OCI-LY1 (cell line): ENCODE measurements at regions not wholly inside any gene's neighbourhood (a gene's known extent, or its start where the extent isn't known, plus 50 kb on each side); places are given as distances from the start of the nearest gene placed in this dataset.

ENCODE experiments used
- H2AFZ ChIP-seq: fragments of 200-600 bp; sonication (generic), shearing (Covaris generic); 2 replicates; pipeline ENCODE4 v1.6.0; 2014; ENCODE audit warnings: antibody characterized with exemption, mild to moderate bottlenecking, low read length
- H3F3A ChIP-seq: fragments of 200-600 bp; sonication (generic), shearing (Covaris generic); 2 replicates; pipeline ENCODE4 v1.6.0; 2014; ENCODE audit warnings: mild to moderate bottlenecking, antibody characterized with exemption, low read length, moderate library complexity; ENCODE audit not compliant: insufficient read depth
- H3K27ac ChIP-seq: fragments of 200-600 bp; sonication (generic); 2 replicates; pipeline ENCODE4 v1.5.1; 2014; ENCODE audit warnings: low read length, mixed run types, mild to moderate bottlenecking, low read depth; ENCODE audit not compliant: poor library complexity, severe bottlenecking
- H3K27me3 ChIP-seq: fragments of 200-600 bp; sonication (generic); 2 replicates; pipeline ENCODE4 v1.6.0; 2014; ENCODE audit warnings: antibody characterized with exemption, mild to moderate bottlenecking, low read length, moderate library complexity; ENCODE audit not compliant: insufficient read depth
- H3K36me3 ChIP-seq: fragments of 200-600 bp; sonication (generic); 2 replicates; pipeline ENCODE4 v1.6.1; 2014; ENCODE audit warnings: mild to moderate bottlenecking, antibody characterized with exemption, low read length, moderate library complexity, mixed read lengths; ENCODE audit not compliant: insufficient read depth
- H3K4me1 ChIP-seq: fragments of 200-600 bp; sonication (generic); 2 replicates; pipeline ENCODE4 v1.5.1; 2014; ENCODE audit warnings: mild to moderate bottlenecking, low read length, moderate library complexity; ENCODE audit not compliant: insufficient read depth, severe bottlenecking
- H3K4me2 ChIP-seq: fragments of 200-600 bp; sonication (generic), shearing (Covaris generic); 2 replicates; pipeline ENCODE4 v1.6.1; 2014; ENCODE audit warnings: low read length
- H3K4me3 ChIP-seq: fragments of 200-600 bp; sonication (generic); 2 replicates; pipeline ENCODE4 v1.5.1; 2014; ENCODE audit warnings: low read length, low read depth, mild to moderate bottlenecking, mixed read lengths; ENCODE audit not compliant: poor library complexity, severe bottlenecking
- H3K79me2 ChIP-seq: fragments of 200-600 bp; shearing (Covaris generic); 2 replicates; pipeline ENCODE4 v1.6.1; 2016; ENCODE audit warnings: mixed run types, low read length, mixed read lengths; ENCODE audit not compliant: insufficient read depth
- H3K9ac ChIP-seq: fragments of 200-600 bp; sonication (generic), shearing (Covaris generic); 2 replicates; pipeline ENCODE4 v1.6.1; 2014; ENCODE audit warnings: mild to moderate bottlenecking, low read length, mixed read lengths
- H3K9me2 ChIP-seq: fragments of 200-600 bp; sonication (generic), shearing (Covaris generic); 2 replicates; pipeline ENCODE4 v1.6.1; 2014; ENCODE audit warnings: low read depth, mild to moderate bottlenecking, low read length, mixed read lengths
- H3K9me3 ChIP-seq: fragments of 200-600 bp; shearing (Covaris generic); 2 replicates; pipeline ENCODE4 v1.6.1; 2014; ENCODE audit warnings: low read length, mixed read lengths
- H4K20me1 ChIP-seq: fragments of 200-600 bp; sonication (generic), shearing (Covaris generic); 2 replicates; pipeline ENCODE4 v1.6.0; 2016; ENCODE audit warnings: mild to moderate bottlenecking, low read length; ENCODE audit not compliant: insufficient read depth
- CTCF ChIP-seq: fragments of 200-600 bp; sonication (generic), shearing (Covaris generic); IDR thresholded peaks from 2 replicates; pipeline ENCODE4 v1.5.1; 2017; ENCODE audit warnings: mild to moderate bottlenecking, antibody characterized with exemption, low read length, moderate library complexity, mixed read lengths
- EZH2 ChIP-seq: fragments of 200-600 bp; sonication (generic), shearing (Covaris generic); IDR thresholded peaks from 2 replicates; pipeline ENCODE4 v1.8.0; 2017; ENCODE audit warnings: borderline replicate concordance, mixed run types, mild to moderate bottlenecking, antibody characterized with exemption, low read length, moderate library complexity, mixed read lengths

- Histone ChIP-seq H3K4me1 (peaks cover 25% of the 10 kb centered on the region), H3K9ac (no peak overlapping the region), H3F3A (no peaks in the 10 kb centered on the region), H2AFZ (no peak overlapping the region), H3K9me2 (no peaks in the 10 kb centered on the region), H3K4me2 (no peak overlapping the region), H4K20me1 (no peaks in the 10 kb centered on the region), H3K36me3 (no peaks in the 10 kb centered on the region), H3K4me3 (no peak overlapping the region), H3K79me2 (no peaks in the 10 kb centered on the region), H3K27me3 (no peaks in the 10 kb centered on the region), H3K9me3 (peaks cover 5% of the 10 kb centered on the region; the same call in 1 of the 2 replicates), H3K27ac (no peak overlapping the region)
- TF ChIP-seq EZH2 = no peak
- no peak for TF ChIP-seq CTCF
Measured at GRCh38 chr5:124121198-124121597, 609.2 kb downstream of the CSNK1G3 start.

GRCh38 chr5:124114911-124115310 is 602.9 kb downstream of the CSNK1G3 start:
- TF ChIP-seq CTCF = no peak
- no peak for TF ChIP-seq EZH2

GRCh38 chr5:124111886-124112285 is 599.9 kb downstream of the CSNK1G3 start:
- H3K27me3 ChIP-seq = no peaks in the 10 kb centered on the region
- no peak overlapping the region for H2AFZ ChIP-seq
- H3K4me1 ChIP-seq = no peaks in the 10 kb centered on the region
- H3K4me3 ChIP-seq = no peak overlapping the region
- no peaks in the 10 kb centered on the region for H3K79me2 ChIP-seq
- H3K4me2 ChIP-seq = no peak overlapping the region
- TF ChIP-seq EZH2 (no peak), CTCF (no peak)
- no peaks in the 10 kb centered on the region for H3K9me2 ChIP-seq
- no peak overlapping the region for H3K27ac ChIP-seq
- H3K9me3 ChIP-seq = no peaks in the 10 kb centered on the region
- H3F3A ChIP-seq = no peaks in the 10 kb centered on the region
- no peaks in the 10 kb centered on the region for H3K36me3 ChIP-seq
- H4K20me1 ChIP-seq = no peaks in the 10 kb centered on the region
- no peak overlapping the region for H3K9ac ChIP-seq

More at GRCh38 chr5:124114911-124115310, 602.9 kb downstream of the CSNK1G3 start:
- Histone ChIP-seq H3K36me3 (no peaks in the 10 kb centered on the region), H3K9me3 (no peaks in the 10 kb centered on the region), H3K4me1 (no peaks in the 10 kb centered on the region), H3K4me3 (no peak overlapping the region), H3K79me2 (no peaks in the 10 kb centered on the region), H3K9me2 (no peaks in the 10 kb centered on the region), H3K9ac (no peak overlapping the region), H3K4me2 (no peak overlapping the region), H3K27me3 (no peaks in the 10 kb centered on the region), H3K27ac (no peak overlapping the region), H2AFZ (no peak overlapping the region), H4K20me1 (no peaks in the 10 kb centered on the region), H3F3A (no peaks in the 10 kb centered on the region)
